WTC11 (cell line): ENCODE measurements at regions not wholly inside any gene's neighbourhood (a gene's known extent, or its start where the extent isn't known, plus 50 kb on each side); places are given as distances from the start of the nearest gene placed in this dataset.

ENCODE experiments used
- ATAC-seq: fragments of 200-7000 bp; cut with Tn5 transposase; 2 replicates; pipeline ENCODE4 v1.10.0; 2021; ENCODE audit warnings: mild to moderate bottlenecking, moderate library complexity
- CTCF ChIA-PET: fragments of 300-600 bp; sonication (Branson Sonifier 250); formaldehyde crosslinking; loops from one replicate; lab custom pipeline; 2021; ENCODE audit warnings: antibody characterized with exemption; lab: Charles Lee
- POLR2A ChIA-PET: fragments of 350-600 bp; sonication (Branson Sonifier 250); formaldehyde crosslinking; loops from one replicate; lab custom pipeline; 2021; ENCODE audit warnings: antibody characterized with exemption; lab: Charles Lee
- DNase-seq: peaks from one replicate; pipeline ENCODE4 v3.0.0; 2021; ENCODE audit warnings: low spot score
- H3K27ac Mint-ChIP-seq: 2 replicates; pipeline ENCODE4 v1.8.0; 2021; ENCODE audit warnings: mixed read lengths
- H3K27me3 Mint-ChIP-seq: 2 replicates; pipeline ENCODE4 v1.8.0; 2021; ENCODE audit warnings: low read depth, mild to moderate bottlenecking, moderate library complexity, mixed read lengths
- H3K36me3 Mint-ChIP-seq: 2 replicates; pipeline ENCODE4 v1.8.0; 2021; ENCODE audit warnings: mixed read lengths
- H3K4me1 Mint-ChIP-seq: 2 replicates; pipeline ENCODE4 v1.8.0; 2022; ENCODE audit warnings: mixed read lengths
- H3K4me3 Mint-ChIP-seq: 2 replicates; pipeline ENCODE4 v1.8.0; 2021; ENCODE audit warnings: mild to moderate bottlenecking, moderate library complexity, mixed read lengths
- H3K9me3 Mint-ChIP-seq: 2 replicates; pipeline ENCODE4 v1.8.0; 2021; ENCODE audit warnings: mixed read lengths
- ATF1 ChIP-seq: sonication (generic); formaldehyde crosslinking; IDR thresholded peaks from 2 replicates; pipeline ENCODE4 v1.8.1; 2023; ENCODE audit warnings: mild to moderate bottlenecking, moderate library complexity, missing genetic modification reagents
- CBFB ChIP-seq: sonication (generic); formaldehyde crosslinking; IDR thresholded peaks from 2 replicates; pipeline ENCODE4 v1.8.1; 2022; ENCODE audit warnings: mild to moderate bottlenecking, low read depth, missing genetic modification reagents
- ELF4 ChIP-seq: sonication (generic); formaldehyde crosslinking; IDR thresholded peaks from 2 replicates; pipeline ENCODE4 v1.8.1; 2022; ENCODE audit warnings: low read depth, mild to moderate bottlenecking, moderate library complexity, missing genetic modification reagents
- GTF2I ChIP-seq: fragments of 250-450 bp; sonication (Bioruptor Pico); conservative IDR thresholded peaks from 2 replicates; pipeline ENCODE4 v1.4.0; 2021; ENCODE audit warnings: mild to moderate bottlenecking
- MYBL2 ChIP-seq: sonication (generic); formaldehyde crosslinking; IDR thresholded peaks from 2 replicates; pipeline ENCODE4 v1.8.1; 2023; ENCODE audit warnings: mild to moderate bottlenecking, moderate library complexity, missing genetic modification reagents
- SMAD4 ChIP-seq: sonication (generic); formaldehyde crosslinking; IDR thresholded peaks from 2 replicates; pipeline ENCODE4 v1.8.0; 2022; ENCODE audit warnings: mild to moderate bottlenecking, missing genetic modification reagents
- SOX15 ChIP-seq: fragments of 250-450 bp; sonication (Bioruptor Pico); IDR thresholded peaks from 2 replicates; pipeline ENCODE4 v1.9.0; 2021; ENCODE audit warnings: mild to moderate bottlenecking
- ZNF121 ChIP-seq: sonication (generic); formaldehyde crosslinking; IDR thresholded peaks from 2 replicates; pipeline ENCODE4 v1.8.0; 2023; ENCODE audit warnings: missing genetic modification reagents
- ZNF232 ChIP-seq: sonication (generic); formaldehyde crosslinking; IDR thresholded peaks from 2 replicates; pipeline ENCODE4 v1.8.0; 2022; ENCODE audit warnings: mild to moderate bottlenecking, missing genetic modification reagents
- ZNF317 ChIP-seq: sonication (generic); formaldehyde crosslinking; IDR thresholded peaks from 2 replicates; pipeline ENCODE4 v1.8.1; 2023; ENCODE audit warnings: low read depth, mild to moderate bottlenecking, moderate library complexity, missing genetic modification reagents, borderline replicate concordance
- TF ChIP-seq, protein P1 (sequence below): sonication (generic); formaldehyde crosslinking; conservative IDR thresholded peaks from 2 replicates; pipeline ENCODE4 v1.8.1; 2023; ENCODE audit warnings: mild to moderate bottlenecking, low read depth, missing genetic modification reagents, moderate library complexity
- TF ChIP-seq, protein P2 (sequence below): sonication (generic); formaldehyde crosslinking; IDR thresholded peaks from 2 replicates; pipeline ENCODE4 v1.8.1; 2022; ENCODE audit warnings: missing genetic modification reagents, borderline replicate concordance
- TF ChIP-seq, protein P3 (sequence below): sonication (generic); formaldehyde crosslinking; IDR thresholded peaks from 2 replicates; pipeline ENCODE4 v1.8.0; 2022; ENCODE audit warnings: missing genetic modification reagents
- TF ChIP-seq, protein P4 (sequence below): fragments of 250-450 bp; sonication (Bioruptor Pico); IDR thresholded peaks from 2 replicates; pipeline ENCODE4 v1.9.0; 2021; ENCODE audit warnings: mild to moderate bottlenecking
- TF ChIP-seq, protein P5 (sequence below): sonication (generic); formaldehyde crosslinking; IDR thresholded peaks from 2 replicates; pipeline ENCODE4 v1.8.1; 2023; ENCODE audit warnings: mild to moderate bottlenecking, missing genetic modification reagents
- TF ChIP-seq, protein P6 (sequence below): sonication (generic); formaldehyde crosslinking; IDR thresholded peaks from 2 replicates; pipeline ENCODE4 v1.8.0; 2022; ENCODE audit warnings: mild to moderate bottlenecking, missing genetic modification reagents
- TF ChIP-seq, protein P7 (sequence below): sonication (generic); formaldehyde crosslinking; IDR thresholded peaks from 2 replicates; pipeline ENCODE4 v1.8.0; 2022; ENCODE audit warnings: mild to moderate bottlenecking, missing genetic modification reagents

DNA sequence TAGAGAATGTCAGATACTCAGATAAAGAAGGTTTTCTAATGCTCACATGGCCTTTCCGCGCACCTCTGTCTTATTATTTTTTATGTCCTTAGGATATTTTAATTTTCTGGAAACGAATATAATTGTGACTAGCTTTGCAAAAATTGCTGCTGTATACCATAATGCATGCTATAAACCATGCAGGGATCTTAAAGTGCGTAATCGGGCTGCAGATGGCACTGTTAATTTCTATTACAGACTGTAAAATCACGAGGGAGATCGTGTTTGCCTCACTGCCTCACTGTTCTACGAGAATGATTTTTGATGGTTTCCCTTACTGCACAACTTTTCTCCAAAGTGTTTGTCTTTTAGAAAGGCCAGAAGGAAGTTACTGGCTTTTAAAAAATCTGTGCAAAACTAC lies 356.1 kb downstream of the TUSC1 start:
- Mint-ChIP-seq H3K4me1 (peaks cover 17% of the 10 kb centered on the region), H3K27ac (no peak overlapping the region), H3K27me3 (no peaks in the 10 kb centered on the region), H3K36me3 (no peaks in the 10 kb centered on the region), H3K4me3 (no peak overlapping the region), H3K9me3 (peaks cover 19% of the 10 kb centered on the region)
- POLR2A ChIA-PET: no interaction called here
- ATAC-seq (no peak), DNase-seq (no peak)
- CTCF ChIA-PET: no interaction called here
- TF ChIP-seq GTF2I (CRISPR knock-in tag): no peak
- no peak for TF ChIP-seq ZNF121

DNA sequence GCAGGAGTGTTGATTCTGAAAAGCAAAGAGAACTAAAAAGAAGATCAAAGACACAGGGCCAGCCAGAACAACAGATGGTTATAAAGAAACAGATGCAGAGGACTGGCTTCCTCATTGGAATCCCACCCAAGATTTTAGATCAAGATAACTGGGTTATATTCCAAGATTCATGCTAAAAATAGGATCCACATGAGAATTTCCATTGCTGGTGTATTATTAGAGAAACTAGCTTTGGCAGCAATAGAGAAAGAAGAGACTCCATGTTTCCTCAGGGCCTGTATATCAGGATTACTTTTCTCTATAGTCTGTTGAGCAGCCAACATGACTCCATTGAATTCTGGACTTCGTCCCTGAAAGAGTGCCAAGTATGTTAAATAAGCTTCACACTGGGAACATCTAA lies 367.3 kb downstream of the TUSC1 start:
- H3K27me3 Mint-ChIP-seq: no peaks in the 10 kb centered on the region
- peaks cover 22% of the 10 kb centered on the region for H3K9me3 Mint-ChIP-seq
- CTCF ChIA-PET: no interaction called here
- H3K4me1 Mint-ChIP-seq: no peaks in the 10 kb centered on the region
- DNase-seq: no peak
- no peaks in the 10 kb centered on the region for H3K36me3 Mint-ChIP-seq
- POLR2A ChIA-PET: no interaction called here
- H3K27ac Mint-ChIP-seq: no peak overlapping the region
- H3K4me3 Mint-ChIP-seq: no peak overlapping the region
- no peak for TF ChIP-seq ZNF317 (CRISPR knock-in tag)
- TF ChIP-seq ZNF232 (CRISPR knock-in tag): no peak
- no peak for TF ChIP-seq ELF4
- no peak for TF ChIP-seq CBFB
- TF ChIP-seq, protein P1, sequence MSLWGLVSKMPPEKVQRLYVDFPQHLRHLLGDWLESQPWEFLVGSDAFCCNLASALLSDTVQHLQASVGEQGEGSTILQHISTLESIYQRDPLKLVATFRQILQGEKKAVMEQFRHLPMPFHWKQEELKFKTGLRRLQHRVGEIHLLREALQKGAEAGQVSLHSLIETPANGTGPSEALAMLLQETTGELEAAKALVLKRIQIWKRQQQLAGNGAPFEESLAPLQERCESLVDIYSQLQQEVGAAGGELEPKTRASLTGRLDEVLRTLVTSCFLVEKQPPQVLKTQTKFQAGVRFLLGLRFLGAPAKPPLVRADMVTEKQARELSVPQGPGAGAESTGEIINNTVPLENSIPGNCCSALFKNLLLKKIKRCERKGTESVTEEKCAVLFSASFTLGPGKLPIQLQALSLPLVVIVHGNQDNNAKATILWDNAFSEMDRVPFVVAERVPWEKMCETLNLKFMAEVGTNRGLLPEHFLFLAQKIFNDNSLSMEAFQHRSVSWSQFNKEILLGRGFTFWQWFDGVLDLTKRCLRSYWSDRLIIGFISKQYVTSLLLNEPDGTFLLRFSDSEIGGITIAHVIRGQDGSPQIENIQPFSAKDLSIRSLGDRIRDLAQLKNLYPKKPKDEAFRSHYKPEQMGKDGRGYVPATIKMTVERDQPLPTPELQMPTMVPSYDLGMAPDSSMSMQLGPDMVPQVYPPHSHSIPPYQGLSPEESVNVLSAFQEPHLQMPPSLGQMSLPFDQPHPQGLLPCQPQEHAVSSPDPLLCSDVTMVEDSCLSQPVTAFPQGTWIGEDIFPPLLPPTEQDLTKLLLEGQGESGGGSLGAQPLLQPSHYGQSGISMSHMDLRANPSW (CRISPR knock-in tag): no peak
- TF ChIP-seq, all 79 proteins: peak for 0
- no peak for ATAC-seq

DNA sequence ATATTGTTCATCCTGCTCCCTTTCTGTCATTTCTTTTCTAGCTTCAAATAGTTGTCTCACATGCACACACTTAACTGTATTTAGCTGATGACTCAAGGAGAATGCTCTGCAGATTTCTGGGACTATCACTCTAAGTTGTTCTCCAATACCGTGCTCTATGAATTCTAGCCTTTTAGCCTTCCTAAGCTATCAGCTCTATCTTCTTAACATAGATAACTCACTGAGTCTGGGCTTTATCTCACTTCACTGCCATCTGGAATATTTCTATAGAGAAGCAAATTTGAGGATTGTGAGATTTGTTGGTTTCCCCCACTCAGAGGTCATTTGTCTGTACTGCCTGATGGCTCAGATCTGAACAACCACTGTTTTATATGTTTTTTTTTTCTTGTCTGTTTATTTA lies 369.7 kb downstream of the TUSC1 start:
- H3K4me1 Mint-ChIP-seq: no peaks in the 10 kb centered on the region
- peaks cover 22% of the 10 kb centered on the region for H3K9me3 Mint-ChIP-seq
- H3K4me3 Mint-ChIP-seq: no peak overlapping the region
- H3K36me3 Mint-ChIP-seq: no peaks in the 10 kb centered on the region
- POLR2A ChIA-PET: no interaction called here
- H3K27me3 Mint-ChIP-seq: no peaks in the 10 kb centered on the region
- no peak for ATAC-seq
- CTCF ChIA-PET: no interaction called here
- no peak for DNase-seq
- H3K27ac Mint-ChIP-seq: no peak overlapping the region
- TF ChIP-seq MYBL2 (CRISPR knock-in tag) (no peak), SOX15 (no peak), SMAD4 (CRISPR knock-in tag) (no peak), ATF1 (CRISPR knock-in tag) (no peak)
- TF ChIP-seq, protein P2, sequence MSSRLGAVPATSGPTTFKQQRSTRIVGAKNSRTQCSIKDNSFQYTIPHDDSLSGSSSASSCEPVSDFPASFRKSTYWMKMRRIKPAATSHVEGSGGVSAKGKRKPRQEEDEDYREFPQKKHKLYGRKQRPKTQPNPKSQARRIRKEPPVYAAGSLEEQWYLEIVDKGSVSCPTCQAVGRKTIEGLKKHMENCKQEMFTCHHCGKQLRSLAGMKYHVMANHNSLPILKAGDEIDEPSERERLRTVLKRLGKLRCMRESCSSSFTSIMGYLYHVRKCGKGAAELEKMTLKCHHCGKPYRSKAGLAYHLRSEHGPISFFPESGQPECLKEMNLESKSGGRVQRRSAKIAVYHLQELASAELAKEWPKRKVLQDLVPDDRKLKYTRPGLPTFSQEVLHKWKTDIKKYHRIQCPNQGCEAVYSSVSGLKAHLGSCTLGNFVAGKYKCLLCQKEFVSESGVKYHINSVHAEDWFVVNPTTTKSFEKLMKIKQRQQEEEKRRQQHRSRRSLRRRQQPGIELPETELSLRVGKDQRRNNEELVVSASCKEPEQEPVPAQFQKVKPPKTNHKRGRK (CRISPR knock-in tag): no peak
- TF ChIP-seq, protein P3, sequence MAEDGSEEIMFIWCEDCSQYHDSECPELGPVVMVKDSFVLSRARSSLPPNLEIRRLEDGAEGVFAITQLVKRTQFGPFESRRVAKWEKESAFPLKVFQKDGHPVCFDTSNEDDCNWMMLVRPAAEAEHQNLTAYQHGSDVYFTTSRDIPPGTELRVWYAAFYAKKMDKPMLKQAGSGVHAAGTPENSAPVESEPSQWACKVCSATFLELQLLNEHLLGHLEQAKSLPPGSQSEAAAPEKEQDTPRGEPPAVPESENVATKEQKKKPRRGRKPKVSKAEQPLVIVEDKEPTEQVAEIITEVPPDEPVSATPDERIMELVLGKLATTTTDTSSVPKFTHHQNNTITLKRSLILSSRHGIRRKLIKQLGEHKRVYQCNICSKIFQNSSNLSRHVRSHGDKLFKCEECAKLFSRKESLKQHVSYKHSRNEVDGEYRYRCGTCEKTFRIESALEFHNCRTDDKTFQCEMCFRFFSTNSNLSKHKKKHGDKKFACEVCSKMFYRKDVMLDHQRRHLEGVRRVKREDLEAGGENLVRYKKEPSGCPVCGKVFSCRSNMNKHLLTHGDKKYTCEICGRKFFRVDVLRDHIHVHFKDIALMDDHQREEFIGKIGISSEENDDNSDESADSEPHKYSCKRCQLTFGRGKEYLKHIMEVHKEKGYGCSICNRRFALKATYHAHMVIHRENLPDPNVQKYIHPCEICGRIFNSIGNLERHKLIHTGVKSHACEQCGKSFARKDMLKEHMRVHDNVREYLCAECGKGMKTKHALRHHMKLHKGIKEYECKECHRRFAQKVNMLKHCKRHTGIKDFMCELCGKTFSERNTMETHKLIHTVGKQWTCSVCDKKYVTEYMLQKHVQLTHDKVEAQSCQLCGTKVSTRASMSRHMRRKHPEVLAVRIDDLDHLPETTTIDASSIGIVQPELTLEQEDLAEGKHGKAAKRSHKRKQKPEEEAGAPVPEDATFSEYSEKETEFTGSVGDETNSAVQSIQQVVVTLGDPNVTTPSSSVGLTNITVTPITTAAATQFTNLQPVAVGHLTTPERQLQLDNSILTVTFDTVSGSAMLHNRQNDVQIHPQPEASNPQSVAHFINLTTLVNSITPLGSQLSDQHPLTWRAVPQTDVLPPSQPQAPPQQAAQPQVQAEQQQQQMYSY (CRISPR knock-in tag): no peak
- TF ChIP-seq, protein P4, sequence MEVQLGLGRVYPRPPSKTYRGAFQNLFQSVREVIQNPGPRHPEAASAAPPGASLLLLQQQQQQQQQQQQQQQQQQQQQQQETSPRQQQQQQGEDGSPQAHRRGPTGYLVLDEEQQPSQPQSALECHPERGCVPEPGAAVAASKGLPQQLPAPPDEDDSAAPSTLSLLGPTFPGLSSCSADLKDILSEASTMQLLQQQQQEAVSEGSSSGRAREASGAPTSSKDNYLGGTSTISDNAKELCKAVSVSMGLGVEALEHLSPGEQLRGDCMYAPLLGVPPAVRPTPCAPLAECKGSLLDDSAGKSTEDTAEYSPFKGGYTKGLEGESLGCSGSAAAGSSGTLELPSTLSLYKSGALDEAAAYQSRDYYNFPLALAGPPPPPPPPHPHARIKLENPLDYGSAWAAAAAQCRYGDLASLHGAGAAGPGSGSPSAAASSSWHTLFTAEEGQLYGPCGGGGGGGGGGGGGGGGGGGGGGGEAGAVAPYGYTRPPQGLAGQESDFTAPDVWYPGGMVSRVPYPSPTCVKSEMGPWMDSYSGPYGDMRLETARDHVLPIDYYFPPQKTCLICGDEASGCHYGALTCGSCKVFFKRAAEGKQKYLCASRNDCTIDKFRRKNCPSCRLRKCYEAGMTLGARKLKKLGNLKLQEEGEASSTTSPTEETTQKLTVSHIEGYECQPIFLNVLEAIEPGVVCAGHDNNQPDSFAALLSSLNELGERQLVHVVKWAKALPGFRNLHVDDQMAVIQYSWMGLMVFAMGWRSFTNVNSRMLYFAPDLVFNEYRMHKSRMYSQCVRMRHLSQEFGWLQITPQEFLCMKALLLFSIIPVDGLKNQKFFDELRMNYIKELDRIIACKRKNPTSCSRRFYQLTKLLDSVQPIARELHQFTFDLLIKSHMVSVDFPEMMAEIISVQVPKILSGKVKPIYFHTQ (CRISPR knock-in tag): no peak
- TF ChIP-seq, protein P5, sequence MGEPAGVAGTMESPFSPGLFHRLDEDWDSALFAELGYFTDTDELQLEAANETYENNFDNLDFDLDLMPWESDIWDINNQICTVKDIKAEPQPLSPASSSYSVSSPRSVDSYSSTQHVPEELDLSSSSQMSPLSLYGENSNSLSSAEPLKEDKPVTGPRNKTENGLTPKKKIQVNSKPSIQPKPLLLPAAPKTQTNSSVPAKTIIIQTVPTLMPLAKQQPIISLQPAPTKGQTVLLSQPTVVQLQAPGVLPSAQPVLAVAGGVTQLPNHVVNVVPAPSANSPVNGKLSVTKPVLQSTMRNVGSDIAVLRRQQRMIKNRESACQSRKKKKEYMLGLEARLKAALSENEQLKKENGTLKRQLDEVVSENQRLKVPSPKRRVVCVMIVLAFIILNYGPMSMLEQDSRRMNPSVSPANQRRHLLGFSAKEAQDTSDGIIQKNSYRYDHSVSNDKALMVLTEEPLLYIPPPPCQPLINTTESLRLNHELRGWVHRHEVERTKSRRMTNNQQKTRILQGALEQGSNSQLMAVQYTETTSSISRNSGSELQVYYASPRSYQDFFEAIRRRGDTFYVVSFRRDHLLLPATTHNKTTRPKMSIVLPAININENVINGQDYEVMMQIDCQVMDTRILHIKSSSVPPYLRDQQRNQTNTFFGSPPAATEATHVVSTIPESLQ: no peak
- TF ChIP-seq, protein P6, sequence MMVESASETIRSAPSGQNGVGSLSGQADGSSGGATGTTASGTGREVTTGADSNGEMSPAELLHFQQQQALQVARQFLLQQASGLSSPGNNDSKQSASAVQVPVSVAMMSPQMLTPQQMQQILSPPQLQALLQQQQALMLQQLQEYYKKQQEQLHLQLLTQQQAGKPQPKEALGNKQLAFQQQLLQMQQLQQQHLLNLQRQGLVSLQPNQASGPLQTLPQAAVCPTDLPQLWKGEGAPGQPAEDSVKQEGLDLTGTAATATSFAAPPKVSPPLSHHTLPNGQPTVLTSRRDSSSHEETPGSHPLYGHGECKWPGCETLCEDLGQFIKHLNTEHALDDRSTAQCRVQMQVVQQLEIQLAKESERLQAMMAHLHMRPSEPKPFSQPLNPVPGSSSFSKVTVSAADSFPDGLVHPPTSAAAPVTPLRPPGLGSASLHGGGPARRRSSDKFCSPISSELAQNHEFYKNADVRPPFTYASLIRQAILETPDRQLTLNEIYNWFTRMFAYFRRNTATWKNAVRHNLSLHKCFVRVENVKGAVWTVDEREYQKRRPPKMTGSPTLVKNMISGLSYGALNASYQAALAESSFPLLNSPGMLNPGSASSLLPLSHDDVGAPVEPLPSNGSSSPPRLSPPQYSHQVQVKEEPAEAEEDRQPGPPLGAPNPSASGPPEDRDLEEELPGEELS (CRISPR knock-in tag): no peak
- TF ChIP-seq, protein P7, sequence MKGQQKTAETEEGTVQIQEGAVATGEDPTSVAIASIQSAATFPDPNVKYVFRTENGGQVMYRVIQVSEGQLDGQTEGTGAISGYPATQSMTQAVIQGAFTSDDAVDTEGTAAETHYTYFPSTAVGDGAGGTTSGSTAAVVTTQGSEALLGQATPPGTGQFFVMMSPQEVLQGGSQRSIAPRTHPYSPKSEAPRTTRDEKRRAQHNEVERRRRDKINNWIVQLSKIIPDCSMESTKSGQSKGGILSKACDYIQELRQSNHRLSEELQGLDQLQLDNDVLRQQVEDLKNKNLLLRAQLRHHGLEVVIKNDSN (CRISPR knock-in tag): no peak
